Endothelial cell of umbilical vein (primary cell): ENCODE measurements at regions not wholly inside any gene's neighbourhood (a gene's known extent, or its start where the extent isn't known, plus 50 kb on each side); places are given as distances from the start of the nearest gene placed in this dataset.

Source experiments
- BruUV-seq: library from RNA; stranded (reverse); fragments of 400-500 nt; replicated peaks from 2 replicates; lab custom pipeline; 2021; lab: Mats Ljungman, UMichigan
- CTCF ChIA-PET: fragments of 300-600, 350-600 bp; sonication (Branson Sonifier 250); formaldehyde crosslinking; loops from one replicate; lab custom pipeline; 2021; ENCODE audit warnings: antibody characterized with exemption, inconsistent platforms; lab: Charles Lee
- POLR2A ChIA-PET: fragments of 300-600, 350-600 bp; sonication (Branson Sonifier 250); formaldehyde crosslinking; loops from one replicate; lab custom pipeline; 2021; ENCODE audit warnings: antibody characterized with exemption, inconsistent platforms; lab: Charles Lee
- DNase-seq: peaks from one replicate; pipeline ENCODE4 v3.0.0-alpha.2; 2011; ENCODE audit warnings: low read depth, low spot score
- FAIRE-seq: peaks from 2 replicates; lab custom pipeline; 2011; peaks lifted over from hg19 to GRCh38; lab: Jason Lieb, UNC
- H2AFZ ChIP-seq: 2 replicates; pipeline ENCODE4 v1.6.0; 2012; ENCODE audit warnings: low read depth, low read length, control low read depth, inconsistent platforms
- H3K27ac ChIP-seq: 2 replicates; pipeline ENCODE4 v1.5.1; 2011; ENCODE audit warnings: low read depth, mild to moderate bottlenecking, control low read depth, low read length, moderate library complexity; ENCODE audit not compliant: insufficient read depth
- H3K27me3 ChIP-seq, 2 experiments: 2 replicates each; pipeline versions ENCODE4 v1.6.0 to v1.6.1; 2011; ENCODE audit warnings: low read length in 2 of 2, mixed read lengths in 1 of 2; ENCODE audit not compliant: control insufficient read depth in 2 of 2, insufficient read depth in 2 of 2
- H3K36me3 ChIP-seq, 2 experiments: 2 replicates in 1 of 2; 3 replicates in 1 of 2; pipeline ENCODE4 v1.5.1; 2011; ENCODE audit warnings: low read length in 2 of 2, mild to moderate bottlenecking in 1 of 2, moderate library complexity in 1 of 2; ENCODE audit not compliant: control insufficient read depth in 2 of 2, insufficient read depth in 2 of 2; ENCODE audit errors: extremely low read depth in 1 of 2
- H3K4me1 ChIP-seq: 3 replicates; pipeline ENCODE4 v1.5.1; 2011; ENCODE audit warnings: mild to moderate bottlenecking, low read length; ENCODE audit not compliant: control insufficient read depth, insufficient read depth; ENCODE audit errors: extremely low read depth
- H3K4me2 ChIP-seq: 2 replicates; pipeline ENCODE4 v1.6.1; 2011; ENCODE audit warnings: low read length, control low read depth, mixed read lengths; ENCODE audit not compliant: insufficient read depth
- H3K4me3 ChIP-seq, 3 experiments: fragments of 200-600 bp in 1 of 3; sonication (generic), shearing (Covaris generic) in 1 of 3; replicated peaks in 1 of 3; 2 replicates each; pipeline ENCODE4 v1.5.1; 2011 to 2016; ENCODE audit warnings: control low read depth in 3 of 3, low read length in 3 of 3, mild to moderate bottlenecking in 2 of 3, inconsistent platforms in 1 of 3, low read depth in 1 of 3, moderate library complexity in 1 of 3; ENCODE audit not compliant: insufficient read depth in 1 of 3
- H3K79me2 ChIP-seq: 2 replicates; pipeline ENCODE4 v1.6.0; 2012; ENCODE audit warnings: low read length, inconsistent platforms; ENCODE audit not compliant: control insufficient read depth, insufficient read depth
- H3K9ac ChIP-seq: replicated peaks from 2 replicates; pipeline ENCODE3; 2011; ENCODE audit warnings: low read length, control low read depth; ENCODE audit not compliant: insufficient read depth; ENCODE audit errors: extremely low read depth
- H3K9me1 ChIP-seq: replicated peaks from 3 replicates; pipeline ENCODE4 v1.6.0; 2011; ENCODE audit warnings: mild to moderate bottlenecking, low read length; ENCODE audit not compliant: control insufficient read depth, insufficient read depth; ENCODE audit errors: extremely low read depth
- H3K9me3 ChIP-seq: replicated peaks from 2 replicates; pipeline ENCODE4 v1.5.1; 2012; ENCODE audit warnings: low read length, inconsistent platforms; ENCODE audit not compliant: control insufficient read depth, insufficient read depth
- H4K20me1 ChIP-seq: replicated peaks from 2 replicates; pipeline ENCODE3; 2011; ENCODE audit warnings: mild to moderate bottlenecking, low read length; ENCODE audit not compliant: control insufficient read depth, insufficient read depth; ENCODE audit errors: extremely low read depth
- CTCF ChIP-seq, 2 donors: IDR thresholded peaks; 1 replicate in 1 of 2; 2 replicates in 1 of 2; pipeline ENCODE4 v1.5.1; 2011; ENCODE audit warnings: low read length in 2 of 2, mild to moderate bottlenecking in 2 of 2, moderate library complexity in 2 of 2, control low read depth in 1 of 2, inconsistent platforms in 1 of 2, low read depth in 1 of 2; ENCODE audit not compliant: insufficient read depth in 1 of 2; ENCODE audit errors: extremely low read depth in 1 of 2
- EZH2 ChIP-seq: IDR thresholded peaks from 2 replicates; pipeline ENCODE4 v1.6.1; 2012; ENCODE audit warnings: borderline replicate concordance, low read depth, mild to moderate bottlenecking, moderate library complexity, low read length, inconsistent platforms; ENCODE audit not compliant: severe bottlenecking
- FOS ChIP-seq: IDR thresholded peaks from 2 replicates; pipeline ENCODE4 v1.6.1; 2011; ENCODE audit warnings: mild to moderate bottlenecking, low read length, moderate library complexity, borderline replicate concordance; ENCODE audit not compliant: insufficient read depth
- GATA2 ChIP-seq: IDR thresholded peaks from 2 replicates; pipeline ENCODE4 v1.7.0; 2011; ENCODE audit warnings: low read depth, mild to moderate bottlenecking, moderate library complexity, mixed read lengths, low read length; ENCODE audit not compliant: insufficient read length, insufficient read depth
- JUN ChIP-seq: IDR thresholded peaks from 2 replicates; pipeline ENCODE4 v1.6.1; 2011; ENCODE audit warnings: borderline replicate concordance, low read depth; ENCODE audit not compliant: insufficient read length, insufficient read depth
- MAX ChIP-seq: IDR thresholded peaks from 2 replicates; pipeline ENCODE4 v1.6.1; 2011; ENCODE audit not compliant: insufficient read depth, insufficient read length
- MYC ChIP-seq: IDR thresholded peaks from one replicate; pipeline ENCODE4 v1.6.1; 2011; ENCODE audit warnings: mild to moderate bottlenecking, low read depth, low read length
- POLR2A ChIP-seq: IDR thresholded peaks from 2 replicates; pipeline ENCODE4 v1.6.1; 2012; ENCODE audit warnings: low read depth, mild to moderate bottlenecking, control low read depth, low read length
- POLR2AphosphoS5 ChIP-seq: IDR thresholded peaks from 2 replicates; pipeline ENCODE4 v1.6.1; 2012; ENCODE audit warnings: low read depth, mild to moderate bottlenecking, control low read depth, low read length, moderate library complexity; ENCODE audit not compliant: insufficient read depth
- dilution Hi-C: fragments of 300-500 bp; cut with MboI; formaldehyde crosslinking; loops from one replicate; pipeline ENCODE4 v1.15.0; 2019; ENCODE audit warnings: low sequenced_read_pairs; ENCODE audit not compliant: extremely low pct_ligation_motif_present
- intact Hi-C: fragments of 100-400 bp; cut with micrococcal nuclease; formaldehyde crosslinking; loops from one replicate; pipeline ENCODE4 v1.10.0; 2022

DNA sequence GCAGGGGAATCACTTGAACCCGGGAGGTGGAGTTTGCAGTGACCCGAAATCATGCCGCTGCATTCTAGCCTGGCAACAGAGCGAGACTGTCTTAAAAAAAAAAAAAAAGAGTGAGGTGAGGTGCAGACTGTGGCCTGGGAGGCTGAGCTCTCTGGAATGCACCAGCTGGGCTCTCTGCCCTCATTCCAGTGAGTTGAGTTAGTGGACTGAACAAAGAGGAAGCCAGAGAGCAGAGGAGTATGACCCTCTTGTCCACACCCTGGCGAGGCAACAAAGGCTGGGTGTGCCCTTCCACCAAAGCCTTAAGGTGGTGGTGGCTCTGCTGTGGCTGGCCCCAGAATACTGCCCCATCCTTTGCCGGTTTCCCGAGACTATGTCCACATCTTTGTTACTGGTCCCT is 71.3 kb upstream of the ACKR3 start:
- Histone ChIP-seq H3K27me3 (no peaks in the 10 kb centered on the region), H3K79me2 (no peaks in the 10 kb centered on the region), H3K9ac (no peak overlapping the region), H3K9me3 (no peaks in the 10 kb centered on the region), H3K4me3 (no peak overlapping the region), H3K36me3 (no peaks in the 10 kb centered on the region), H4K20me1 (no peaks in the 10 kb centered on the region), H3K27ac (no peak overlapping the region), H3K4me1 (no peaks in the 10 kb centered on the region), H3K9me1 (no peaks in the 10 kb centered on the region), H3K4me2 (no peak overlapping the region), H2AFZ (no peak overlapping the region)
- FAIRE-seq (no peak), DNase-seq (no peak)
- dilution Hi-C loops (no loop called here), intact Hi-C loops (no loop called here)
- CTCF ChIA-PET = no interaction called here
- TF ChIP-seq CTCF (IDR thresholded peaks at IDR 0.05; ENCODE audit: extremely low read depth in 1 of 2, insufficient read depth in 1 of 2, low read depth in 1 of 2, low read length in 2 of 2) (no peak), GATA2 (no peak), MYC (no peak), POLR2AphosphoS5 (no peak), EZH2 (no peak), MAX (no peak), JUN (no peak), FOS (no peak), POLR2A (no peak)
- BruUV-seq = no TSS peak
- POLR2A ChIA-PET = no interaction called here
